ENCODE measurements at regions not wholly inside any gene's neighbourhood (a gene's known extent, or its start where the extent isn't known, plus 50 kb on each side); places are given as distances from the start of the nearest gene placed in this dataset.

DNA sequence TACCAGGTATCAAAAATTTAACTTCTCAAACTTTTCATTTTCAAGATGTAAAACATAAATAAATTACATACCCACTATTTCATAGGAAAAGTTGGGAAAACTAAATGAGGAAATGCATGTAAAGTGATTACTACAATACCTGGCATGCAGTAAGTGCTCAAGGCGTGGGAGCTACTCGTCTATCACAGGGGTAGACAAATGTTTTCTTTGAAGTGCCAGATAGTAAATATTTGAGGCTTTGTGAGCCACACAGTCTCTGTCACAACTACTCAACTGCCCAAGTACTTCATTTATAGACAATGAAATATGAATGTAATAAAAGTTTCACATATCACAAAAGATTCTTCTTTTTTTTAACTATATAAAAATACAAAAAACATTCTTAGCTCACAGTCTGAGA, 96.4 kb upstream of the PCGF5 start:
- TF ChIP-seq, protein P1, sequence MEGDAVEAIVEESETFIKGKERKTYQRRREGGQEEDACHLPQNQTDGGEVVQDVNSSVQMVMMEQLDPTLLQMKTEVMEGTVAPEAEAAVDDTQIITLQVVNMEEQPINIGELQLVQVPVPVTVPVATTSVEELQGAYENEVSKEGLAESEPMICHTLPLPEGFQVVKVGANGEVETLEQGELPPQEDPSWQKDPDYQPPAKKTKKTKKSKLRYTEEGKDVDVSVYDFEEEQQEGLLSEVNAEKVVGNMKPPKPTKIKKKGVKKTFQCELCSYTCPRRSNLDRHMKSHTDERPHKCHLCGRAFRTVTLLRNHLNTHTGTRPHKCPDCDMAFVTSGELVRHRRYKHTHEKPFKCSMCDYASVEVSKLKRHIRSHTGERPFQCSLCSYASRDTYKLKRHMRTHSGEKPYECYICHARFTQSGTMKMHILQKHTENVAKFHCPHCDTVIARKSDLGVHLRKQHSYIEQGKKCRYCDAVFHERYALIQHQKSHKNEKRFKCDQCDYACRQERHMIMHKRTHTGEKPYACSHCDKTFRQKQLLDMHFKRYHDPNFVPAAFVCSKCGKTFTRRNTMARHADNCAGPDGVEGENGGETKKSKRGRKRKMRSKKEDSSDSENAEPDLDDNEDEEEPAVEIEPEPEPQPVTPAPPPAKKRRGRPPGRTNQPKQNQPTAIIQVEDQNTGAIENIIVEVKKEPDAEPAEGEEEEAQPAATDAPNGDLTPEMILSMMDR (conservative IDR thresholded peaks at IDR 0.05) = no peak
- TF ChIP-seq EZH2 (IDR thresholded peaks at IDR 0.05; ENCODE audit: low read depth) = no peak

All from PC-9 (cell line).